ENCODE measurements at regions not wholly inside any gene's neighbourhood (a gene's known extent, or its start where the extent isn't known, plus 50 kb on each side); places are given as distances from the start of the nearest gene placed in this dataset.
"Not testable (repeated sequence)": the region's sequence is repeated elsewhere in the genome, so short reads cannot be mapped to it uniquely, and the experiment has no call there.

GRCh38 chr1:242723044-242723716 is 198.7 kb upstream of the PLD5 start:
- H3K36me3 ChIP-seq: no peaks in the 10 kb centered on the region
- no peaks in the 10 kb centered on the region for H3K9me3 ChIP-seq (replicated peaks)
- no peaks in the 10 kb centered on the region for H3K4me1 ChIP-seq (replicated peaks)
- H3K4me3 ChIP-seq: no peak overlapping the region
- no peak overlapping the region for H3K27ac ChIP-seq
- no peak for DNase-seq (ENCODE audit: low read depth in 1 of 2, low spot score in 2 of 2)
- peaks cover 3% of the 10 kb centered on the region; the same call in 1 of the 2 replicates for H3K27me3 ChIP-seq (replicated peaks)

GRCh38 chr1:242718967-242719366 is 194.5 kb upstream of the PLD5 start:
- DNase-seq (ENCODE audit: low read depth in 1 of 2, low spot score in 2 of 2): no peak
- Histone ChIP-seq H3K36me3 (no peaks in the 10 kb centered on the region), H3K4me3 (no peak overlapping the region), H3K27ac (no peak overlapping the region), H3K9me3 (replicated peaks) (no peaks in the 10 kb centered on the region), H3K27me3 (replicated peaks) (no peaks in the 10 kb centered on the region), H3K4me1 (replicated peaks) (no peaks in the 10 kb centered on the region)

- no peak overlapping the region for H3K27ac ChIP-seq
- DNase-seq (ENCODE audit: low read depth in 1 of 2, low spot score in 2 of 2): no peak
- no peaks in the 10 kb centered on the region for H3K36me3 ChIP-seq
These were observed 187.8 kb upstream of the PLD5 start for GRCh38 chr1:242712248-242712647.

GRCh38 chr1:242710847-242711246 is 186.3 kb upstream of the PLD5 start:
- H3K4me3 ChIP-seq: no peak overlapping the region
- no peak for DNase-seq (ENCODE audit: low read depth in 1 of 2, low spot score in 2 of 2)

More at GRCh38 chr1:242712248-242712647, 187.8 kb upstream of the PLD5 start:
- H3K27me3 ChIP-seq (replicated peaks): no peaks in the 10 kb centered on the region
- H3K4me1 ChIP-seq (replicated peaks): no peaks in the 10 kb centered on the region
- no peaks in the 10 kb centered on the region for H3K9me3 ChIP-seq (replicated peaks)
- no peak overlapping the region for H3K4me3 ChIP-seq

GRCh38 chr1:242710286-242710685 is 185.8 kb upstream of the PLD5 start:
- Histone ChIP-seq H3K36me3 (no peaks in the 10 kb centered on the region), H3K4me3 (no peak overlapping the region), H3K9me3 (replicated peaks) (no peaks in the 10 kb centered on the region), H3K27ac (no peak overlapping the region), H3K27me3 (replicated peaks) (no peaks in the 10 kb centered on the region), H3K4me1 (replicated peaks) (no peaks in the 10 kb centered on the region)
- no peak for DNase-seq (ENCODE audit: low read depth in 1 of 2, low spot score in 2 of 2)

More at GRCh38 chr1:242710847-242711246, 186.3 kb upstream of the PLD5 start:
- no peaks in the 10 kb centered on the region for H3K4me1 ChIP-seq (replicated peaks)
- no peaks in the 10 kb centered on the region for H3K27me3 ChIP-seq (replicated peaks)
- no peaks in the 10 kb centered on the region for H3K36me3 ChIP-seq
- no peak overlapping the region for H3K27ac ChIP-seq
- no peaks in the 10 kb centered on the region for H3K9me3 ChIP-seq (replicated peaks)

- H3K36me3 ChIP-seq: no peaks in the 10 kb centered on the region
- no peaks in the 10 kb centered on the region for H3K27me3 ChIP-seq (replicated peaks)
- DNase-seq (ENCODE audit: low read depth in 1 of 2, low spot score in 2 of 2): no peak
- H3K27ac ChIP-seq: no peak overlapping the region
- H3K9me3 ChIP-seq (replicated peaks): no peaks in the 10 kb centered on the region
- no peaks in the 10 kb centered on the region for H3K4me1 ChIP-seq (replicated peaks)
- H3K4me3 ChIP-seq: no peak overlapping the region
These were observed 179.0 kb upstream of the PLD5 start for GRCh38 chr1:242703467-242703866.

DNA sequence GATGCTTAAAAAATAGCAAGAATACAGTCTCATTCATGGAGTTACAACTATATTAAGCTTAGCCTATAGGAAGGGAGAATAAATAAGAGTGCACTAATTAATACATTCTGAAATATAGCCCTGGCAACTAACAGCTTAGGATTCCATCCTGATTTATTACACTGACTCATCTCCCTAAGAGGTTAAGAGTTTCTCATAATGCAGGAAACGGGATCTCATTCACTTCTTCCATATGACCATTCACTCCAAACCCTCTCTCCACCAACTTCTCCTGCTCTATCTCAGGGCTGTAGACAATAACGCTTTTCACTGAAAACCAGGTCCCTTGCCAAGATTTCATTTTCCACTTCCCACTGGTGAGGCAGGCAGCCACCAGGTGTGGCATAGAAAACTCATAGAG is 168.5 kb upstream of the PLD5 start:
- Histone ChIP-seq H3K9me3 (replicated peaks) (0 out of 2 replicates have a peak, but pooled peaks cover 3% of the 10 kb centered on the region), H3K27ac (no peak overlapping the region), H3K27me3 (replicated peaks) (no peaks in the 10 kb centered on the region), H3K4me3 (no peak overlapping the region), H3K4me1 (replicated peaks) (no peaks in the 10 kb centered on the region), H3K36me3 (no peaks in the 10 kb centered on the region)
- DNase-seq (ENCODE audit: low read depth in 1 of 2, low spot score in 2 of 2): no peak

DNA sequence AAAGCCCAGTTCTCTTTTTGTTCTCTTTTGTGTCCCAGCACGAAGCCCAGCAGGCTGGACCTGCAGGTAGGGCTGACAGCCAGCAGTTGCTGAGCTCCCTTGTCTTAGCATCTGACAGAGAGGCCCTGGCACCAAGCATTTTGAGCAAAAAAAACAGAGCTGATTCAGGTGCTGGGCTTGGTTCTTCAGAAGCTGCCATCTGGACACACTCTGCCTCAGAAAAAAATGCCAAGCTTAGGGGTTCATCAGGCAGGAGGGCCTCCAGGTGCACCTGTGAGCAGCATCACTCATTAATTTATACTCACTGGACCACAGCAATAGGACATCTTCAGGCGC is 167.1 kb upstream of the PLD5 start:
- Histone ChIP-seq H3K4me3 (no peak overlapping the region), H3K9me3 (replicated peaks) (0 out of 2 replicates have a peak, but pooled peaks cover 3% of the 10 kb centered on the region), H3K27ac (no peak overlapping the region), H3K4me1 (replicated peaks) (no peaks in the 10 kb centered on the region), H3K27me3 (replicated peaks) (no peaks in the 10 kb centered on the region), H3K36me3 (no peaks in the 10 kb centered on the region)
- no peak for DNase-seq (ENCODE audit: low read depth in 1 of 2, low spot score in 2 of 2)

- H3K4me3 ChIP-seq: no peak overlapping the region
- 0 out of 2 replicates have a peak, but pooled peaks cover 3% of the 10 kb centered on the region for H3K9me3 ChIP-seq (replicated peaks)
- H3K27me3 ChIP-seq (replicated peaks): no peaks in the 10 kb centered on the region
- H3K27ac ChIP-seq: no peak overlapping the region
- H3K36me3 ChIP-seq: no peaks in the 10 kb centered on the region
- DNase-seq (ENCODE audit: low read depth in 1 of 2, low spot score in 2 of 2): no peak
- H3K4me1 ChIP-seq (replicated peaks): no peaks in the 10 kb centered on the region
These were observed 166.5 kb upstream of the PLD5 start for GRCh38 chr1:242690849-242691609.

GRCh38 chr1:242689378-242689777 is 164.9 kb upstream of the PLD5 start:
- Histone ChIP-seq H3K36me3 (no peaks in the 10 kb centered on the region), H3K4me1 (replicated peaks) (no peaks in the 10 kb centered on the region), H3K4me3 (no peak overlapping the region), H3K9me3 (replicated peaks) (0 out of 2 replicates have a peak, but pooled peaks cover 3% of the 10 kb centered on the region), H3K27ac (no peak overlapping the region), H3K27me3 (replicated peaks) (no peaks in the 10 kb centered on the region)
- DNase-seq (ENCODE audit: low read depth in 1 of 2, low spot score in 2 of 2): no peak

DNA sequence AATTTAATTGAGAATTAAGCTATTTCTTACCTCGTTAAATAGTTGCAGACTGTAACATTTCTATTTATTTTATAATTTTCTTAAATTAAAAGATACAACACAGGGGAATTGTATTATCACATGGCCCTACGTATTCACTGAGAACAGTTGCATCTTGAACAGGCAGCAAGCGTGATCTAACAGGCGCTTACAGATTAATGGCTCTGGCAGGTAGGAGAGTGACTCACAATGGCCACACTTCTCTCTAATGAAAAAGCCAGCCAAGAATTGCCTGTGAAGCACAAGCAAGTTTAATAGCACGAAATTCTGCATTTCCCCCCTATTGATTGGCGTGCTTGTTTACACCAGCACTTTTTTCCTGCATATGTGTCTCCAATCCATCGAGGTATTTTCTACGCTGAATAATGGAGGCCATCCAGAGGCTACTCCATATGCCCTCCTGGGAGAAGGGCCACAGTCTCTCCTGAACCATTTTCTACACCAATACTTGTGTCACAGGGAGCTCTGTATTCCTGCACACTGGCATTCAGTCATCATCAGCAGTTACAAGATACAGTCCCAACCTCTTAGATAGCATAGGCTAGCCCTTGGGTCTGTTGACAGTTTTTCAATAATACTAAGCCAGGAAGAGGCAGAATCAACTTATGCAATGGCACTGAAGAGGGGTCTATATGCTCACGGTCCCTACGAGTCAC is 150.6 kb upstream of the PLD5 start:
- no peaks in the 10 kb centered on the region for H3K27me3 ChIP-seq (replicated peaks)
- H3K27ac ChIP-seq: no peak overlapping the region
- H3K36me3 ChIP-seq: no peaks in the 10 kb centered on the region
- H3K4me3 ChIP-seq: no peak overlapping the region
- no peaks in the 10 kb centered on the region for H3K9me3 ChIP-seq (replicated peaks)
- no peak for DNase-seq (ENCODE audit: low read depth in 1 of 2, low spot score in 2 of 2)
- H3K4me1 ChIP-seq (replicated peaks): no peaks in the 10 kb centered on the region

- Histone ChIP-seq H3K4me3 (no peak overlapping the region), H3K4me1 (replicated peaks) (no peaks in the 10 kb centered on the region), H3K9me3 (replicated peaks) (no peaks in the 10 kb centered on the region), H3K27me3 (replicated peaks) (no peaks in the 10 kb centered on the region), H3K27ac (no peak overlapping the region), H3K36me3 (no peaks in the 10 kb centered on the region)
- no peak for DNase-seq (ENCODE audit: low read depth in 1 of 2, low spot score in 2 of 2)
These were observed 149.2 kb upstream of the PLD5 start for GRCh38 chr1:242673652-242674051.

DNA sequence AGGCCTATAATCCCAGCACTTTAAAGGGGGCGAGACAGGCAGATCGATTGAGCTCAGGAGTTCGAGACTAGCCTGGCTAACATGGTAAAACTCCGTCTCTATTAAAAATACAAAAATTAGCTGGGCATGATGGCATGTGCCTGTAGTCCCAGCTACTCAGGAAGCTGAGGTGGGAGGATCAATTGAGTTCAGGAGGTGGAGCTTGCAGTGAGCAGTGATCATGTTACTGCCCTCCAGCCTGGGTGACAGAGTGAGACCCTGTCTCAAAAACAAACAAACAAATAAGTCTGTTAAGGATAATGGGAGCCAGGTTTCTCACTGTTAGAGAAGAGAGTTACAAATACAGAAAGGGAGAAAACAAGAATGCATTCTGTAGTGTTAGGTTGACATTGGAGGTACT is 148.7 kb upstream of the PLD5 start:
- H3K9me3 ChIP-seq (replicated peaks); H3K27ac ChIP-seq; H3K36me3 ChIP-seq; H3K4me1 ChIP-seq (replicated peaks); H3K4me3 ChIP-seq; H3K27me3 ChIP-seq (replicated peaks); DNase-seq (ENCODE audit: low read depth in 1 of 2, low spot score in 2 of 2): not testable (repeated sequence)

GRCh38 chr1:242670019-242670418 is 145.5 kb upstream of the PLD5 start:
- Histone ChIP-seq H3K27ac (no peak overlapping the region), H3K27me3 (replicated peaks) (no peaks in the 10 kb centered on the region), H3K4me3 (no peak overlapping the region), H3K4me1 (replicated peaks) (no peaks in the 10 kb centered on the region), H3K9me3 (replicated peaks) (no peaks in the 10 kb centered on the region), H3K36me3 (no peaks in the 10 kb centered on the region)
- DNase-seq (ENCODE audit: low read depth in 1 of 2, low spot score in 2 of 2): no peak
